CD4-positive, CD25-positive, alpha-beta regulatory T cell (primary cell): ENCODE measurements at regions not wholly inside any gene's neighbourhood (a gene's known extent, or its start where the extent isn't known, plus 50 kb on each side); places are given as distances from the start of the nearest gene placed in this dataset.
A peak's percentile ranks its signal among the peaks of the same experiment; 100 is the strongest.

Experiments
- ATAC-seq, 2 donors: fragments of 150-1000 bp; cut with Tn5 transposase; one replicate each; pipeline ENCODE4 v1.10.0; 2021; ENCODE audit warnings: low read depth in 2 of 2, moderate number of reproducible peaks in 2 of 2, moderate library complexity in 1 of 2
- DNase-seq, 3 donors: peaks; one replicate each; pipeline versions ENCODE4 v3.0.0 to v3.0.0-alpha.2; 2012 to 2022; ENCODE audit warnings: mixed read lengths in 1 of 3
- H3K27ac ChIP-seq: one replicate; pipeline ENCODE4 v1.7.0; 2013; ENCODE audit warnings: mild to moderate bottlenecking, low read length; ENCODE audit not compliant: insufficient read depth, poor library complexity, severe bottlenecking
- H3K27me3 ChIP-seq: one replicate; pipeline ENCODE4 v1.7.0; 2013; ENCODE audit warnings: low read length; ENCODE audit not compliant: control insufficient read depth, insufficient read depth
- H3K36me3 ChIP-seq: one replicate; pipeline ENCODE4 v1.7.0; 2013; ENCODE audit warnings: mild to moderate bottlenecking, low read length, moderate library complexity; ENCODE audit not compliant: control insufficient read depth, insufficient read depth
- H3K4me1 ChIP-seq: 2 replicates; pipeline ENCODE4 v1.7.0; 2013; ENCODE audit warnings: mild to moderate bottlenecking, low read length; ENCODE audit not compliant: insufficient read depth, control insufficient read depth, poor library complexity, severe bottlenecking
- H3K4me3 ChIP-seq: one replicate; pipeline ENCODE4 v1.7.0; 2013; ENCODE audit warnings: low read depth, mild to moderate bottlenecking, low read length, moderate library complexity
- H3K9me3 ChIP-seq, 2 experiments: 1 replicate in 1 of 2; 2 replicates in 1 of 2; pipeline ENCODE4 v1.7.0; 2013; ENCODE audit warnings: low read length in 2 of 2, mild to moderate bottlenecking in 1 of 2, moderate library complexity in 1 of 2; ENCODE audit not compliant: control insufficient read depth in 2 of 2
- H3K27ac Mint-ChIP-seq, 3 donors: one replicate each; pipeline ENCODE4 v1.8.0; 2020 to 2022; ENCODE audit warnings: mild to moderate bottlenecking in 3 of 3, mixed read lengths in 3 of 3, moderate library complexity in 2 of 3
- H3K27me3 Mint-ChIP-seq: one replicate; pipeline ENCODE4 v1.8.0; 2022; ENCODE audit warnings: mild to moderate bottlenecking, mixed read lengths
- H3K36me3 Mint-ChIP-seq: one replicate; pipeline ENCODE4 v1.8.0; 2020; ENCODE audit warnings: mixed read lengths
- H3K4me1 Mint-ChIP-seq, 4 donors: one replicate each; pipeline ENCODE4 v1.8.0; 2020 to 2022; ENCODE audit warnings: mixed read lengths in 4 of 4, mild to moderate bottlenecking in 1 of 4
- H3K4me3 Mint-ChIP-seq, 4 donors: one replicate each; pipeline ENCODE4 v1.8.0; 2020 to 2022; ENCODE audit warnings: mild to moderate bottlenecking in 4 of 4, mixed read lengths in 4 of 4, moderate library complexity in 3 of 4
- H3K9me3 Mint-ChIP-seq, 7 donors: one replicate each; pipeline ENCODE4 v1.8.0; 2020 to 2022; ENCODE audit warnings: mixed read lengths in 7 of 7, mild to moderate bottlenecking in 3 of 7, moderate library complexity in 2 of 7

- ATAC-seq (no peak), DNase-seq (no peak)
- no peaks in the 10 kb centered on the region for H3K27me3 ChIP-seq
- no peaks in the 10 kb centered on the region for H3K36me3 Mint-ChIP-seq
- H3K9me3 ChIP-seq: no peaks in the 10 kb centered on the region
- no peaks in the 10 kb centered on the region for H3K36me3 ChIP-seq
- no peaks in the 10 kb centered on the region for H3K27me3 Mint-ChIP-seq
- H3K4me1 Mint-ChIP-seq: no peaks in the 10 kb centered on the region
- H3K27ac ChIP-seq: no peak overlapping the region
- no peaks in the 10 kb centered on the region for H3K4me1 ChIP-seq
- H3K9me3 Mint-ChIP-seq: peaks cover 0 to 5% (median 3%) of the 10 kb centered on the region in 7 donors
- no peak overlapping the region for H3K4me3 Mint-ChIP-seq
- no peak overlapping the region for H3K27ac Mint-ChIP-seq
- H3K4me3 ChIP-seq: no peak overlapping the region
Measured at GRCh38 chr3:176058856-176059255, 1138.4 kb downstream of the TBL1XR1 start.

- Histone ChIP-seq H3K27me3 (no peaks in the 10 kb centered on the region), H3K36me3 (no peaks in the 10 kb centered on the region), H3K4me1 (no peaks in the 10 kb centered on the region), H3K4me3 (no peak overlapping the region), H3K9me3 (no peaks in the 10 kb centered on the region), H3K27ac (no peak overlapping the region)
- ATAC-seq (no peak), DNase-seq (no peak)
- no peak overlapping the region for H3K27ac Mint-ChIP-seq
- H3K27me3 Mint-ChIP-seq: no peaks in the 10 kb centered on the region
- H3K4me1 Mint-ChIP-seq: no peaks in the 10 kb centered on the region
- peaks cover 0 to 9% (median 4%) of the 10 kb centered on the region in 7 donors for H3K9me3 Mint-ChIP-seq
- no peak overlapping the region for H3K4me3 Mint-ChIP-seq
- no peaks in the 10 kb centered on the region for H3K36me3 Mint-ChIP-seq
Measured at GRCh38 chr3:176055836-176056235, 1141.4 kb downstream of the TBL1XR1 start.

- H3K27ac Mint-ChIP-seq: no peak overlapping the region
- no peak for ATAC-seq
- Histone ChIP-seq H3K4me1 (no peaks in the 10 kb centered on the region), H3K36me3 (no peaks in the 10 kb centered on the region), H3K27me3 (no peaks in the 10 kb centered on the region), H3K9me3 (no peaks in the 10 kb centered on the region), H3K27ac (no peak overlapping the region), H3K4me3 (no peak overlapping the region)
- H3K9me3 Mint-ChIP-seq: peaks cover 0 to 10% (median 5%) of the 10 kb centered on the region in 7 donors
- no peaks in the 10 kb centered on the region for H3K4me1 Mint-ChIP-seq
- H3K27me3 Mint-ChIP-seq: no peaks in the 10 kb centered on the region
- DNase-seq: no peak
- H3K4me3 Mint-ChIP-seq: no peak overlapping the region
- H3K36me3 Mint-ChIP-seq: no peaks in the 10 kb centered on the region
Measured at GRCh38 chr3:176051766-176052165, 1145.5 kb downstream of the TBL1XR1 start.

- no peaks in the 10 kb centered on the region for H3K4me1 ChIP-seq
- Mint-ChIP-seq H3K9me3 (peaks cover 0 to 14% (median 3%) of the 10 kb centered on the region in 7 donors), H3K27me3 (no peaks in the 10 kb centered on the region), H3K4me3 (no peak overlapping the region), H3K4me1 (no peaks in the 10 kb centered on the region), H3K27ac (no peak overlapping the region), H3K36me3 (no peaks in the 10 kb centered on the region)
- H3K27ac ChIP-seq: no peak overlapping the region
- H3K27me3 ChIP-seq: no peaks in the 10 kb centered on the region
- no peaks in the 10 kb centered on the region for H3K36me3 ChIP-seq
- no peaks in the 10 kb centered on the region for H3K9me3 ChIP-seq
- H3K4me3 ChIP-seq: no peak overlapping the region
- DNase-seq (no peak), ATAC-seq (no peak)
Measured at GRCh38 chr3:176046703-176047102, 1150.6 kb downstream of the TBL1XR1 start.

- no peaks in the 10 kb centered on the region for H3K27me3 ChIP-seq
- no peaks in the 10 kb centered on the region for H3K36me3 ChIP-seq
- H3K4me1 Mint-ChIP-seq: no peaks in the 10 kb centered on the region
- H3K27me3 Mint-ChIP-seq: no peaks in the 10 kb centered on the region
- no peak for DNase-seq
- no peak overlapping the region for H3K27ac ChIP-seq
- H3K4me3 Mint-ChIP-seq: no peak overlapping the region
- H3K36me3 Mint-ChIP-seq: no peaks in the 10 kb centered on the region
- H3K27ac Mint-ChIP-seq: no peak overlapping the region
- H3K9me3 Mint-ChIP-seq: peaks cover 2 to 14% (median 4%) of the 10 kb centered on the region in 7 donors
- no peak for ATAC-seq
- H3K9me3 ChIP-seq: no peaks in the 10 kb centered on the region
- H3K4me3 ChIP-seq: no peak overlapping the region
- no peaks in the 10 kb centered on the region for H3K4me1 ChIP-seq
Measured at GRCh38 chr3:176041812-176042211, 1155.5 kb downstream of the TBL1XR1 start.

- Mint-ChIP-seq H3K27ac (no peak overlapping the region), H3K4me1 (no peaks in the 10 kb centered on the region), H3K27me3 (no peaks in the 10 kb centered on the region), H3K4me3 (no peak overlapping the region), H3K9me3 (peaks cover 2 to 13% (median 3%) of the 10 kb centered on the region in 7 donors), H3K36me3 (no peaks in the 10 kb centered on the region)
- no peaks in the 10 kb centered on the region for H3K9me3 ChIP-seq
- H3K27me3 ChIP-seq: no peaks in the 10 kb centered on the region
- no peaks in the 10 kb centered on the region for H3K4me1 ChIP-seq
- DNase-seq (no peak), ATAC-seq (no peak)
- no peaks in the 10 kb centered on the region for H3K36me3 ChIP-seq
- no peak overlapping the region for H3K27ac ChIP-seq
- no peak overlapping the region for H3K4me3 ChIP-seq
Measured at GRCh38 chr3:176041185-176041584, 1156.1 kb downstream of the TBL1XR1 start.

GRCh38 chr3:176037636-176038035 lies 1159.6 kb downstream of the TBL1XR1 start:
- Mint-ChIP-seq H3K9me3 (peaks cover 0 to 20% (median 5%) of the 10 kb centered on the region in 7 donors), H3K27ac (no peak overlapping the region), H3K4me1 (no peaks in the 10 kb centered on the region), H3K36me3 (no peaks in the 10 kb centered on the region), H3K4me3 (no peak overlapping the region), H3K27me3 (no peaks in the 10 kb centered on the region)
- H3K27ac ChIP-seq: no peak overlapping the region
- ATAC-seq: no peak
- H3K9me3 ChIP-seq: no peaks in the 10 kb centered on the region
- H3K36me3 ChIP-seq: no peaks in the 10 kb centered on the region
- H3K4me1 ChIP-seq: no peaks in the 10 kb centered on the region
- no peaks in the 10 kb centered on the region for H3K27me3 ChIP-seq
- no peak for DNase-seq
- H3K4me3 ChIP-seq: no peak overlapping the region

- Histone ChIP-seq H3K9me3 (peaks cover 0 to 4% of the 10 kb centered on the region in 2 experiments), H3K27ac (no peak overlapping the region), H3K4me1 (no peaks in the 10 kb centered on the region), H3K4me3 (no peak overlapping the region), H3K36me3 (no peaks in the 10 kb centered on the region), H3K27me3 (no peaks in the 10 kb centered on the region)
- DNase-seq (no peak), ATAC-seq (no peak)
- peak overlapping the region in 1 of 4 donors; percentile 13 for H3K4me3 Mint-ChIP-seq
- H3K27me3 Mint-ChIP-seq: no peaks in the 10 kb centered on the region
- H3K36me3 Mint-ChIP-seq: no peaks in the 10 kb centered on the region
- peaks cover 2 to 23% (median 6%) of the 10 kb centered on the region in 7 donors for H3K9me3 Mint-ChIP-seq
- no peaks in the 10 kb centered on the region for H3K4me1 Mint-ChIP-seq
- H3K27ac Mint-ChIP-seq: no peak overlapping the region
Measured at GRCh38 chr3:176032043-176032442, 1165.2 kb downstream of the TBL1XR1 start.
